GM13977 (cell line): ENCODE measurements at regions not wholly inside any gene's neighbourhood (a gene's known extent, or its start where the extent isn't known, plus 50 kb on each side); places are given as distances from the start of the nearest gene placed in this dataset.

Experiments
- DNase-seq: peaks from one replicate; pipeline ENCODE4 v3.0.0; 2012; ENCODE audit warnings: low spot score
- CTCF ChIP-seq: IDR thresholded peaks from 2 replicates; pipeline ENCODE4 v1.5.1; 2012; ENCODE audit warnings: mild to moderate bottlenecking, control low read depth; ENCODE audit not compliant: insufficient read depth; ENCODE audit errors: extremely low read depth, missing control alignments
- in situ Hi-C: fragments of 300-500 bp; cut with MboI; formaldehyde crosslinking; loops from one replicate; pipeline ENCODE4 v1.12.0; 2022; ENCODE audit warnings: low sequenced_read_pairs, low pct_unique_long_range_greater_than_20kb, mixed read lengths, inconsistent platforms; ENCODE audit not compliant: unreplicated experiment

GRCh38 chr4:132998585-132999230 is 150.4 kb upstream of the PCDH10 start:
- no peak for DNase-seq
- in situ Hi-C loops, result no loop called here
- no peak for TF ChIP-seq CTCF

- TF ChIP-seq CTCF, result no peak
- DNase-seq, result no peak
These were observed 149.1 kb upstream of the PCDH10 start for GRCh38 chr4:133000012-133000411.

GRCh38 chr4:133003169-133003568 is 145.9 kb upstream of the PCDH10 start:
- no peak for DNase-seq
- no peak for TF ChIP-seq CTCF
- in situ Hi-C loops, result no loop called here

More at GRCh38 chr4:133000012-133000411, 149.1 kb upstream of the PCDH10 start:
- in situ Hi-C loops, result no loop called here

GRCh38 chr4:133014473-133015135 is 134.5 kb upstream of the PCDH10 start:
- in situ Hi-C loops, result no loop called here
- DNase-seq, result no peak
- no peak for TF ChIP-seq CTCF

- no peak for TF ChIP-seq CTCF
- DNase-seq, result no peak
- in situ Hi-C loops, result no loop called here
These were observed 103.8 kb upstream of the PCDH10 start for GRCh38 chr4:133045288-133045687.

GRCh38 chr4:133046156-133046555 is 102.9 kb upstream of the PCDH10 start:
- in situ Hi-C loops, result no loop called here
- DNase-seq, result no peak
- TF ChIP-seq CTCF, result no peak
